Astrocyte of the spinal cord (primary cell): ENCODE measurements at regions not wholly inside any gene's neighbourhood (a gene's known extent, or its start where the extent isn't known, plus 50 kb on each side); places are given as distances from the start of the nearest gene placed in this dataset.

Experiments
- DNase-seq: peaks from one replicate; pipeline ENCODE4 v3.0.0; 2011; ENCODE audit warnings: low read depth, low spot score
- H3K4me3 ChIP-seq: 2 replicates; pipeline ENCODE4 v1.5.1; 2011; ENCODE audit warnings: low read depth, mild to moderate bottlenecking, low read length, moderate library complexity
- in situ Hi-C: cut with HindIII; loops from 2 replicates; pipeline ENCODE4 v1.10.0; 2017; ENCODE audit warnings: low sequenced_read_pairs
- TF ChIP-seq, protein P1 (sequence below): IDR thresholded peaks from 2 replicates; pipeline ENCODE4 v1.5.1; 2012; ENCODE audit warnings: low read depth, mild to moderate bottlenecking, low read length, inconsistent platforms

DNA sequence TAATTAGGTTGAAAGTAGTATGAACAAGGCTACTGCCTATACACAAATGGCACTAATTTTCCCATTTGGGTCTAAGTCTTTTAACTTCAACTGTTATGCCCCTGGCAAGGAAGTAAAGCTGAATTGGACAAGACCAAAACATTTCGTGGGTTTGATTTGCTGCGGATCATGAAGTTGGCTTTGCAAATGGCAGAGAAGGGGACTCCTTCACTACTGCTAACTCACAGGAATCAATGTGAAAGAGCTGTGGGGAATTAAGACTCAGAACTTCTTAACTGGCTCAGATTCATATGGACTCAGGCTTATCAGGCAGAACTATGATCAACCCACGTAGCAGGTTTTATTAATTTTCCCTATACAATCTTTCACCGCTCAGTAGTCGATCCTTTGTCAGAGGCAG is 73.8 kb upstream of the IFNE start:
- in situ Hi-C loops, result no loop called here
- TF ChIP-seq, protein P1, sequence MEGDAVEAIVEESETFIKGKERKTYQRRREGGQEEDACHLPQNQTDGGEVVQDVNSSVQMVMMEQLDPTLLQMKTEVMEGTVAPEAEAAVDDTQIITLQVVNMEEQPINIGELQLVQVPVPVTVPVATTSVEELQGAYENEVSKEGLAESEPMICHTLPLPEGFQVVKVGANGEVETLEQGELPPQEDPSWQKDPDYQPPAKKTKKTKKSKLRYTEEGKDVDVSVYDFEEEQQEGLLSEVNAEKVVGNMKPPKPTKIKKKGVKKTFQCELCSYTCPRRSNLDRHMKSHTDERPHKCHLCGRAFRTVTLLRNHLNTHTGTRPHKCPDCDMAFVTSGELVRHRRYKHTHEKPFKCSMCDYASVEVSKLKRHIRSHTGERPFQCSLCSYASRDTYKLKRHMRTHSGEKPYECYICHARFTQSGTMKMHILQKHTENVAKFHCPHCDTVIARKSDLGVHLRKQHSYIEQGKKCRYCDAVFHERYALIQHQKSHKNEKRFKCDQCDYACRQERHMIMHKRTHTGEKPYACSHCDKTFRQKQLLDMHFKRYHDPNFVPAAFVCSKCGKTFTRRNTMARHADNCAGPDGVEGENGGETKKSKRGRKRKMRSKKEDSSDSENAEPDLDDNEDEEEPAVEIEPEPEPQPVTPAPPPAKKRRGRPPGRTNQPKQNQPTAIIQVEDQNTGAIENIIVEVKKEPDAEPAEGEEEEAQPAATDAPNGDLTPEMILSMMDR, result no peak
- peak; percentile 66 for DNase-seq
- H3K4me3 ChIP-seq, result peak overlapping the region; percentile 80

GRCh38 chr9:21556581-21557427 is 74.7 kb upstream of the IFNE start:
- peak overlapping the region; percentile 80 for H3K4me3 ChIP-seq
- TF ChIP-seq, protein P1, result no peak
- in situ Hi-C loops, result no loop called here
- peak; percentile 54 for DNase-seq

DNA sequence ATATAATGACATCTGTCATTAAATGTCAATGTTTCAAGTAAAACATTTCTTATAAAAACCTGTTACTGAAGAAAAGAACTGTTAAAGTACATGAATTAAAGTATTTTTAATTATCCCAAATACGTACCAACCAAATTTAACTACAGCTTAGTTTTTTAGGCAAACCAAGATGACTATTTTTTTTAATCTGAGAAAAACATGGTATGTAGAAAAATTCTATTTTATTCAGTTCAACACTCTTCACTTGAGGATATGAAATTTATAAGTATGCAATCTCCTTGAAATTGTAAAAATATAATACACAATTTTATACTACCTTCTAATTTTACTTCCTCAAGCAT is 75.3 kb upstream of the IFNE start:
- in situ Hi-C loops, result no loop called here
- peak overlapping the region; percentile 80 for H3K4me3 ChIP-seq
- TF ChIP-seq, protein P1, result no peak
- peak; percentile 39 for DNase-seq

DNA sequence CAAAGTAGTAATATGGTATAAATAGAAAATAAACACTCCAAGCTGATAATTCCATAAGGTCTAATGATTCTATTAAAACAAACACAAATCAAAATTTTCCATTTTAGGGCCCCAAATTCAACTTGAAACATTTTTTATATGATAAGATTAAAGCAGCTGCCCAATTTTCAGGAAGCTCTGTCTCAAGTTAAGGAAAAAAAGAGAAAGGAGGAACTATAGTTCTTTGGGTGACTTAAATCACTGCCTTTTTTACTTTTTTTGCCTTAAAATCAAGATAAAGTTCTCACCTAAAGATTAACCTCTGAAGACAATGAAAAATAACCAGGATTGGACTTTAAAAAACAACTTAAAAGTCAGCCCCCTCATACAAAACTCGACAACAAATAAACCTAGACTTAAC is 76.0 kb upstream of the IFNE start:
- TF ChIP-seq, protein P1, result no peak
- in situ Hi-C loops, result no loop called here
- peak; percentile 47 for DNase-seq
- peak overlapping the region; percentile 80 for H3K4me3 ChIP-seq

- peak; percentile 64 for DNase-seq
- H3K4me3 ChIP-seq, result peak overlapping the region; percentile 80
- in situ Hi-C loops, result no loop called here
- TF ChIP-seq, protein P1, result no peak
Observed at GRCh38 chr9:21558615-21559401, 76.7 kb upstream of the IFNE start.

DNA sequence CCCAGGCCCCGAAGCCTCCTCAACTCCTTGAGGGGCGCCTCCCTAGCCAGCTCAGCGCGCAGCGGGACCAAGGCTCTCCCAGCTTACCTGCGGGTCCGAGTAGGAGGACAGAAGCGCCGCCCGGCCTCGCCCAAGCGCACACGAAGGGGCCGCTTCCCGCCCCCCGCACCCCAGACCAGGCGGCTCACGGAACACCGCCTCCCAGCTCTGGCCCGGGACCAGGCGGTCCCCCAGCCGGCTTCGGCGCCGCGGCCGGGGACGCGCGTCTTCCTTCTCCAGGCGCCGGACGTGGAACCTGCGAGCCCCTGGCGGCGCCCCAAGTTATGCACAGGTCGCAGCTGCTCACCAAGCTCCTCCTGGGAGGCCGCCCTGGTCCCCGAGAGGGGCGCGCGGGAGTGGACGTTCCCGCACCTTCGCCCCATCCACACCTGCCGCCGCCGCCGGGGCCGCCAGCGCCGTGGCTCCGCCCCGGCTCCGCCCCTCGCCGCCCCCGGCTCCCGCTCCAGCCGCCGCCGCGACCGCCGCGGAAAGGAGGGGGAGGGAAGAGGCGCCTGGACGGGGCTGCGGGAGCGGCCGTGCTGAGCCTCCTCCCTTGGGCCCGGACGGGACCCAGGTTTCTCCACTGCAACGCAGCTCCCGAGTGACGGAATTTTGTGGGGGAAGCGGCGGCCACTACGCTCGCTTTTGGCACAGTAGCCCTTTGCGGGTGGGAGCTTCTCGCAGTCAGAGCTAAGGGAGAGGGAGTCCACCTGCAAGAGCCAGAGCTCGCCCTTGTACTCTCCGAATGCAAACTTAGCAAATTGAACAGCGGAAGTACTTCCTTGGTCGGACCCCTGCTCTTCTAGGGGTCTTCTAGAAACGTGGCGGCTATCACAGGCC is 77.5 kb upstream of the IFNE start:
- peak overlapping the region; percentile 80 for H3K4me3 ChIP-seq

More for the DNA sequence above, 77.5 kb upstream of the IFNE start:
- in situ Hi-C loops, result no loop called here
- TF ChIP-seq, protein P1, result no peak
- peak; percentile 70 for DNase-seq
